Breast epithelium (tissue), 3 donors: ENCODE measurements at regions not wholly inside any gene's neighbourhood (a gene's known extent, or its start where the extent isn't known, plus 50 kb on each side); places are given as distances from the start of the nearest gene placed in this dataset.

ENCODE experiments used
- CTCF ChIP-seq, 3 donors: fragments of 450-650 bp; IDR thresholded peaks; one replicate each; pipeline ENCODE4 v1.5.1; 2016 to 2017; ENCODE audit warnings: antibody characterized with exemption in 3 of 3, mild to moderate bottlenecking in 3 of 3, moderate library complexity in 3 of 3
- POLR2A ChIP-seq: fragments of 450-650 bp; IDR thresholded peaks from one replicate; pipeline ENCODE4 v1.6.1; 2016; ENCODE audit warnings: antibody characterized with exemption, mild to moderate bottlenecking, moderate library complexity
- POLR2AphosphoS5 ChIP-seq, 3 donors: sonication (generic); formaldehyde crosslinking; IDR thresholded peaks; one replicate each; pipeline ENCODE4 v1.6.1; 2017; ENCODE audit warnings: antibody characterized with exemption in 3 of 3

DNA sequence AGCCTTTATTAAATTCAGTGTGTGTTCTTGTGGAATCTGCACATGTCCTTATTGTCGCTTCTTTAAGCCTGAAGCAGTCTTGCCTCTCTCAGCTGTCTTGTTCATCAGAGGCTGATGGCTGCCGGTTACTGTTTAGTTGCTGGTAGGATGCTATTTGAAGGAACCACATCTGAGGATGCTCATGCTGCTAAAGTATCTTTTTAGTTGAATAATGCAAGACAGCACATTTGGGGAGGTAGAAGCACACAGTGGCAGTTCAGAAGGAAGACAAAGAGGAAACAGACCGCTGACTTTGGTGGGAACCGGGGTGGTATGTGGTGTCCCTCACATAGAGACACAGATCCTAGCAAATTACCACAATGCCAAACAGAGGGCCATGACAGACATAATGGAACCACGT, 144.2 kb upstream of the HDDC2 start:
- TF ChIP-seq CTCF (IDR thresholded peaks at IDR 0.05): no peak
- TF ChIP-seq POLR2AphosphoS5 (IDR thresholded peaks at IDR 0.05): no peak
- no peak for TF ChIP-seq POLR2A
